ENCODE measurements at regions not wholly inside any gene's neighbourhood (a gene's known extent, or its start where the extent isn't known, plus 50 kb on each side); places are given as distances from the start of the nearest gene placed in this dataset.
"Not testable (repeated sequence)": the region's sequence is repeated elsewhere in the genome, so short reads cannot be mapped to it uniquely, and the experiment has no call there.

GRCh38 chr13:99737481-99738245 is 233.9 kb downstream of the ZIC5 start:
- DNase-seq (ENCODE audit: low read depth in 2 of 2), result no peak

GRCh38 chr13:99736541-99736940 is 235.0 kb downstream of the ZIC5 start:
- DNase-seq (ENCODE audit: low read depth in 2 of 2), result no peak

GRCh38 chr13:99734013-99734693 is 232.9 kb downstream of the TM9SF2 start:
- DNase-seq (ENCODE audit: low read depth in 2 of 2), result no peak

GRCh38 chr13:99733346-99733745 is 232.1 kb downstream of the TM9SF2 start:
- DNase-seq (ENCODE audit: low read depth in 2 of 2), result no peak

- no peak for DNase-seq (ENCODE audit: low read depth in 2 of 2)
These were observed 230.5 kb downstream of the TM9SF2 start for GRCh38 chr13:99731747-99732146.

GRCh38 chr13:99730403-99730802 is 229.1 kb downstream of the TM9SF2 start:
- no peak for DNase-seq (ENCODE audit: low read depth in 2 of 2)

- DNase-seq (ENCODE audit: low read depth in 2 of 2), result no peak
These were observed 228.5 kb downstream of the TM9SF2 start for GRCh38 chr13:99729745-99730144.

GRCh38 chr13:99727651-99728050 is 226.4 kb downstream of the TM9SF2 start:
- DNase-seq (ENCODE audit: low read depth in 2 of 2), result not testable (repeated sequence)

GRCh38 chr13:99726282-99726894 is 225.1 kb downstream of the TM9SF2 start:
- no peak for DNase-seq (ENCODE audit: low read depth in 2 of 2)

GRCh38 chr13:99725644-99726043 is 224.4 kb downstream of the TM9SF2 start:
- DNase-seq (ENCODE audit: low read depth in 2 of 2), result no peak

- DNase-seq (ENCODE audit: low read depth in 2 of 2), result no peak
These were observed 223.6 kb downstream of the TM9SF2 start for GRCh38 chr13:99724633-99725517.

- no peak for DNase-seq (ENCODE audit: low read depth in 2 of 2)
These were observed 222.6 kb downstream of the TM9SF2 start for GRCh38 chr13:99723878-99724277.

- no peak for DNase-seq (ENCODE audit: low read depth in 2 of 2)
These were observed 221.7 kb downstream of the TM9SF2 start for GRCh38 chr13:99722931-99723330.

- no peak for DNase-seq (ENCODE audit: low read depth in 2 of 2)
These were observed 221.1 kb downstream of the TM9SF2 start for GRCh38 chr13:99722338-99722818.

GRCh38 chr13:99721606-99722337 is 220.5 kb downstream of the TM9SF2 start:
- DNase-seq (ENCODE audit: low read depth in 2 of 2), result no peak

GRCh38 chr13:99717959-99718674 is 216.8 kb downstream of the TM9SF2 start:
- no peak for DNase-seq (ENCODE audit: low read depth in 2 of 2)

GRCh38 chr13:99709134-99709533 is 207.9 kb downstream of the TM9SF2 start:
- no peak for DNase-seq (ENCODE audit: low read depth in 2 of 2)

- no peak for DNase-seq (ENCODE audit: low read depth in 2 of 2)
These were observed 203.1 kb downstream of the TM9SF2 start for GRCh38 chr13:99704390-99704789.

GRCh38 chr13:99703908-99704307 is 202.6 kb downstream of the TM9SF2 start:
- DNase-seq (ENCODE audit: low read depth in 2 of 2), result no peak

- DNase-seq (ENCODE audit: low read depth in 2 of 2), result no peak
These were observed 201.5 kb downstream of the TM9SF2 start for GRCh38 chr13:99702687-99703319.

All from stimulated activated CD8-positive, alpha-beta memory T cell treated with anti-CD3 and anti-CD28 coated beads, Interleukin-2, amount 100 ng/mL, for 48 hours (primary cell).